ENCODE measurements at regions not wholly inside any gene's neighbourhood (a gene's known extent, or its start where the extent isn't known, plus 50 kb on each side); places are given as distances from the start of the nearest gene placed in this dataset.

DNA sequence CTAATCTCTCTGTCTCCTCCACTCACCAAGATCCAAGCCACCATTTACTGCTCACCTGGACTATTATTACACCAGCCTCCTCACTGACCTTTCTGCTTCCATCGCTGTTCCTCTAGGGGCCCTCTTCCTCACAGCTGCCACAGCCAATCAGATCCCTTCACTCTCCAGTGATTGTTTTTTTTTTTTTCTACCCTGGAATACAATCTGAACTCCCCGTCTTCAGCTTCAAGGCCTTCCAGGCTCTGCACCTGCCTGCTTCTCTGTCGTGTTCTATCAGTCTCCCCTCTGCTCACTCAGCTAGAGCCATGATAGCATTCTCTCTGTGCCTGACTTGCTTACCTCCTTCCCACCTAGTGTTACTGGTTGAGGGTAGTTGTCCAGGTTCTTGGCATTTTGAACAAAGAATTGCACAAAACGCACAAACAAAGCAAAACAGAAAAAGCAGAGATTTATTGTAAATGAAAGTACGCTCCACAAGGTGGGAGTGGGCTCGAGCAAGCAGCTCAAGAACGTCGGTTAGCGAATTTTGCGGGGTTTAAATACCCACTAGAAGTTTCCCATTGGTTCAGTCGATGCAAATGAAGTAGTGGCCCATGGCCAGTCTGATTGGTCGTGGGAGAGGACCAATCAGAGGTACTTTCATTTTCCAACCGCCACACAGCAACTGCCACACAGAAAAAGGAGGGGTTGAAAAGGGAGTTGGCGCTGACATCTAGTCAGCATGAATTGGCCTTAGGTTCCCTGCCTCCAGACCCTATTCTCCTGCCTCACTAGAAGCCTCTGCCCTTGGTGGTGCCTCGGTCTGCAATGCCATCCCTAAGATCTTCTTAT, 188.9 kb downstream of the TLE3 start:
- Mint-ChIP-seq H3K4me1 (ENCODE audit: low read depth, unreplicated experiment) (peaks cover 4% of the 10 kb centered on the region), H3K9me3 (ENCODE audit: unreplicated experiment) (no peaks in the 10 kb centered on the region), H3K27ac (ENCODE audit: unreplicated experiment) (no peak overlapping the region), H3K4me3 (ENCODE audit: unreplicated experiment) (no peak overlapping the region), H3K36me3 (ENCODE audit: unreplicated experiment) (no peaks in the 10 kb centered on the region), H3K27me3 (ENCODE audit: unreplicated experiment) (no peaks in the 10 kb centered on the region)
- TF ChIP-seq, protein P1, sequence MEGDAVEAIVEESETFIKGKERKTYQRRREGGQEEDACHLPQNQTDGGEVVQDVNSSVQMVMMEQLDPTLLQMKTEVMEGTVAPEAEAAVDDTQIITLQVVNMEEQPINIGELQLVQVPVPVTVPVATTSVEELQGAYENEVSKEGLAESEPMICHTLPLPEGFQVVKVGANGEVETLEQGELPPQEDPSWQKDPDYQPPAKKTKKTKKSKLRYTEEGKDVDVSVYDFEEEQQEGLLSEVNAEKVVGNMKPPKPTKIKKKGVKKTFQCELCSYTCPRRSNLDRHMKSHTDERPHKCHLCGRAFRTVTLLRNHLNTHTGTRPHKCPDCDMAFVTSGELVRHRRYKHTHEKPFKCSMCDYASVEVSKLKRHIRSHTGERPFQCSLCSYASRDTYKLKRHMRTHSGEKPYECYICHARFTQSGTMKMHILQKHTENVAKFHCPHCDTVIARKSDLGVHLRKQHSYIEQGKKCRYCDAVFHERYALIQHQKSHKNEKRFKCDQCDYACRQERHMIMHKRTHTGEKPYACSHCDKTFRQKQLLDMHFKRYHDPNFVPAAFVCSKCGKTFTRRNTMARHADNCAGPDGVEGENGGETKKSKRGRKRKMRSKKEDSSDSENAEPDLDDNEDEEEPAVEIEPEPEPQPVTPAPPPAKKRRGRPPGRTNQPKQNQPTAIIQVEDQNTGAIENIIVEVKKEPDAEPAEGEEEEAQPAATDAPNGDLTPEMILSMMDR (IDR thresholded peaks at IDR 0.05; ENCODE audit: partially characterized antibody, unreplicated experiment) = no peak
- no peak for DNase-seq

- Mint-ChIP-seq H3K4me3 (ENCODE audit: unreplicated experiment) (no peak overlapping the region), H3K27me3 (ENCODE audit: unreplicated experiment) (peaks cover 3% of the 10 kb centered on the region), H3K9me3 (ENCODE audit: unreplicated experiment) (no peaks in the 10 kb centered on the region)
Observed at GRCh38 chr15:69909719-69910444, 187.8 kb downstream of the TLE3 start.

DNA sequence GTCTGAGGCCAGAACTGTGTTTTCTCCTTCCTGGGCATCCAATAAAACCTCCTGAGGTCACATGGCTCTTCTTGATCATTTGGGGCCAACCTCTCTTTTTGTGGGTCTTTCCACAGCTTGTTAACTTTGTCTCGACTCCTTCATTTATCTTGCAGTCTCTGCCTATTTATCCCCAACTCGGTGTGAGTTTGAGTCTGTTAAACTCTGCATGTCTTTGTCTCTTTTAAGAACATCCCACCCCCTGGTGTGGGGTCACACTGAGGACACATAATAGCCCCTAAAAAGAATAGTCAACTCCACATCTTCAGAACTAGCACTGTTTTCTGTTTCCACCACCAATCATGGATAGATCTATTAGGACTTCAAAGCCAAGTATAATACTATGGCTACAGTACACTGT, 187.2 kb downstream of the TLE3 start:
- Mint-ChIP-seq H3K4me3 (ENCODE audit: unreplicated experiment) (no peak overlapping the region), H3K27me3 (ENCODE audit: unreplicated experiment) (peaks cover 3% of the 10 kb centered on the region), H3K9me3 (ENCODE audit: unreplicated experiment) (no peaks in the 10 kb centered on the region), H3K36me3 (ENCODE audit: unreplicated experiment) (no peaks in the 10 kb centered on the region), H3K4me1 (ENCODE audit: low read depth, unreplicated experiment) (peaks cover 8% of the 10 kb centered on the region), H3K27ac (ENCODE audit: unreplicated experiment) (no peak overlapping the region)
- TF ChIP-seq, protein P1 (IDR thresholded peaks at IDR 0.05; ENCODE audit: partially characterized antibody, unreplicated experiment) = no peak
- DNase-seq = no peak

More at GRCh38 chr15:69909719-69910444, 187.8 kb downstream of the TLE3 start:
- TF ChIP-seq, protein P1 (IDR thresholded peaks at IDR 0.05; ENCODE audit: partially characterized antibody, unreplicated experiment) = no peak
- no peak for DNase-seq
- H3K36me3 Mint-ChIP-seq (ENCODE audit: unreplicated experiment) = no peaks in the 10 kb centered on the region
- no peak overlapping the region for H3K27ac Mint-ChIP-seq (ENCODE audit: unreplicated experiment)
- peaks cover 8% of the 10 kb centered on the region for H3K4me1 Mint-ChIP-seq (ENCODE audit: low read depth, unreplicated experiment)

- Mint-ChIP-seq H3K9me3 (ENCODE audit: unreplicated experiment) (no peaks in the 10 kb centered on the region), H3K27ac (ENCODE audit: unreplicated experiment) (no peak overlapping the region), H3K27me3 (ENCODE audit: unreplicated experiment) (peaks cover 5% of the 10 kb centered on the region), H3K4me1 (ENCODE audit: low read depth, unreplicated experiment) (peaks cover 13% of the 10 kb centered on the region), H3K4me3 (ENCODE audit: unreplicated experiment) (no peak overlapping the region), H3K36me3 (ENCODE audit: unreplicated experiment) (no peaks in the 10 kb centered on the region)
- TF ChIP-seq, protein P1 (IDR thresholded peaks at IDR 0.05; ENCODE audit: partially characterized antibody, unreplicated experiment) = no peak
- no peak for DNase-seq
Observed at GRCh38 chr15:69912116-69912515, 185.6 kb downstream of the TLE3 start.

DNA sequence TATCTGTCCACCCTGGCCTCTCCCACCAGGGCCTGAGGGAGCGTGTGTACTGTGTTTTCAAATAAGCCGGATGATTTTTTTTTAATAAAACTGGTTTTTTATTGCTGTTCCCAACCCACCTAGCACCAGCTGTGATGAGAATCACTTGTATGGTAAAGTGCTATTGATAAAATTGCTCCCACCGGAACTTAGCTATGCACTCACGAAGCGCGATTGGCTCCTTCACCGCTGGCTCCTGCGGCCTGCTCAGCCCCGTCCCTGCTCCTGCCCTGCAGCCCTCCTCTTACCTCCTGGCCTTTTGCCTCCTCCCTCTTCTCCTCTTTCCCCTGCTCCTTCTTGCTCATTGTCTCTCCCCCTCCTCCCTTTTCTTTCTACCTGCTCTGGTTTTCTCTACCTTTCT, 183.7 kb downstream of the TLE3 start:
- TF ChIP-seq, protein P1 (IDR thresholded peaks at IDR 0.05; ENCODE audit: partially characterized antibody, unreplicated experiment) = no peak
- peak overlapping the region; percentile 50 for H3K27ac Mint-ChIP-seq (ENCODE audit: unreplicated experiment)
- DNase-seq = no peak
- no peak overlapping the region for H3K4me3 Mint-ChIP-seq (ENCODE audit: unreplicated experiment)
- no peaks in the 10 kb centered on the region for H3K36me3 Mint-ChIP-seq (ENCODE audit: unreplicated experiment)
- peaks cover 8% of the 10 kb centered on the region for H3K4me1 Mint-ChIP-seq (ENCODE audit: low read depth, unreplicated experiment)
- no peaks in the 10 kb centered on the region for H3K9me3 Mint-ChIP-seq (ENCODE audit: unreplicated experiment)
- peaks cover 8% of the 10 kb centered on the region for H3K27me3 Mint-ChIP-seq (ENCODE audit: unreplicated experiment)

Measured in glutamatergic neuron (in vitro differentiated cells).